Lower leg skin (tissue), 3 donors: ENCODE measurements at regions not wholly inside any gene's neighbourhood (a gene's known extent, or its start where the extent isn't known, plus 50 kb on each side); places are given as distances from the start of the nearest gene placed in this dataset.

ENCODE experiments used
- POLR2A ChIP-seq, 2 donors: fragments of 450-650 bp; IDR thresholded peaks; one replicate each; pipeline ENCODE4 v1.6.1; 2016 to 2017; ENCODE audit warnings: antibody characterized with exemption in 2 of 2, mild to moderate bottlenecking in 1 of 2, moderate library complexity in 1 of 2
- TF ChIP-seq, protein P1 (sequence below), 3 donors: fragments of 450-650 bp; IDR thresholded peaks; one replicate each; pipeline ENCODE4 v1.5.1; 2016; ENCODE audit warnings: antibody characterized with exemption in 3 of 3, mild to moderate bottlenecking in 3 of 3, moderate library complexity in 2 of 3

DNA sequence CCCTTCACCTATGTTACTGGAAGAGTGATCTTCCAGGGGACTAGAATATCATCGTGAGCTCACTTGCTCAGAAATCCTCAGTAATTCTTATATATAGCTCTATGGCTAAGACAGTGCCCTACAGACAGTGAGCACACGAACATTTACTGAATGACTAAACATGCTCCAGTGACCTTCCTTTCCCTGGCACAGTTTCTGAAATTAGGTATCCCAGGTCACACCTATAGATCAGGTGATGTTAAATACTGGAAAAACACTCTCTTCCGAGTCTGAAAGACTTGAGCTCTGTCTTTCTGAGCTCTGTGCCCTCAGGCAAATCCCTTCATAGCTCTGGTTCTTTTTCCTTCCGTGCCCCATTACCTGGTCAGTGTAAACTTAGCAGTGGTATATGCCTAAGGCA lies 239.4 kb upstream of the LRIG1 start:
- TF ChIP-seq, protein P1, sequence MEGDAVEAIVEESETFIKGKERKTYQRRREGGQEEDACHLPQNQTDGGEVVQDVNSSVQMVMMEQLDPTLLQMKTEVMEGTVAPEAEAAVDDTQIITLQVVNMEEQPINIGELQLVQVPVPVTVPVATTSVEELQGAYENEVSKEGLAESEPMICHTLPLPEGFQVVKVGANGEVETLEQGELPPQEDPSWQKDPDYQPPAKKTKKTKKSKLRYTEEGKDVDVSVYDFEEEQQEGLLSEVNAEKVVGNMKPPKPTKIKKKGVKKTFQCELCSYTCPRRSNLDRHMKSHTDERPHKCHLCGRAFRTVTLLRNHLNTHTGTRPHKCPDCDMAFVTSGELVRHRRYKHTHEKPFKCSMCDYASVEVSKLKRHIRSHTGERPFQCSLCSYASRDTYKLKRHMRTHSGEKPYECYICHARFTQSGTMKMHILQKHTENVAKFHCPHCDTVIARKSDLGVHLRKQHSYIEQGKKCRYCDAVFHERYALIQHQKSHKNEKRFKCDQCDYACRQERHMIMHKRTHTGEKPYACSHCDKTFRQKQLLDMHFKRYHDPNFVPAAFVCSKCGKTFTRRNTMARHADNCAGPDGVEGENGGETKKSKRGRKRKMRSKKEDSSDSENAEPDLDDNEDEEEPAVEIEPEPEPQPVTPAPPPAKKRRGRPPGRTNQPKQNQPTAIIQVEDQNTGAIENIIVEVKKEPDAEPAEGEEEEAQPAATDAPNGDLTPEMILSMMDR (IDR thresholded peaks at IDR 0.05) = no peak
- TF ChIP-seq POLR2A (IDR thresholded peaks at IDR 0.05) = no peak
